Left ventricle myocardium inferior (tissue), 1 donor: ENCODE measurements at regions not wholly inside any gene's neighbourhood (a gene's known extent, or its start where the extent isn't known, plus 50 kb on each side); places are given as distances from the start of the nearest gene placed in this dataset.

Experiments
- DNase-seq: peaks from one replicate; pipeline ENCODE4 v3.0.0-alpha.2; 2020
- H3K27ac ChIP-seq: fragments of 200-600 bp; replicated peaks from 2 replicates; pipeline ENCODE4 v1.8.0; 2021
- H3K27me3 ChIP-seq: fragments of 200-600 bp; 2 replicates; pipeline ENCODE4 v1.8.0; 2021; ENCODE audit warnings: low read depth
- H3K36me3 ChIP-seq: fragments of 200-600 bp; 2 replicates; pipeline ENCODE4 v1.8.0; 2021
- H3K4me1 ChIP-seq: fragments of 200-600 bp; 2 replicates; pipeline ENCODE4 v1.8.0; 2021
- H3K4me3 ChIP-seq: fragments of 200-600 bp; 2 replicates; pipeline ENCODE4 v1.8.0; 2021; ENCODE audit warnings: mild to moderate bottlenecking, moderate library complexity
- H3K9me3 ChIP-seq: fragments of 200-600 bp; replicated peaks from 2 replicates; pipeline ENCODE4 v1.8.0; 2021
- CTCF ChIP-seq: fragments of 200-600 bp; IDR thresholded peaks from 2 replicates; pipeline ENCODE4 v1.8.0; 2021; ENCODE audit warnings: antibody characterized with exemption, mild to moderate bottlenecking, borderline replicate concordance
- intact Hi-C: fragments of 100-400 bp; cut with micrococcal nuclease; formaldehyde crosslinking; loops from one replicate; pipeline ENCODE4 v1.11.0; 2022
- donor health status: DM: no; HTN: yes; CAD: no; lungs with severe emphysema.

- no peaks in the 10 kb centered on the region for H3K4me1 ChIP-seq
- no peaks in the 10 kb centered on the region for H3K9me3 ChIP-seq
- intact Hi-C loops: no loop called here
- DNase-seq: no peak
- H3K4me3 ChIP-seq: no peak overlapping the region
- H3K36me3 ChIP-seq: no peaks in the 10 kb centered on the region
- no peaks in the 10 kb centered on the region for H3K27me3 ChIP-seq
- TF ChIP-seq CTCF: no peak
- H3K27ac ChIP-seq: no peak overlapping the region
Observed at GRCh38 chrY:8327708-8328354, 1009.4 kb upstream of the TSPY4 start.

GRCh38 chrY:8329431-8329830, 1007.8 kb upstream of the TSPY4 start:
- Histone ChIP-seq H3K27ac (no peak overlapping the region), H3K4me1 (no peaks in the 10 kb centered on the region), H3K36me3 (no peaks in the 10 kb centered on the region), H3K4me3 (no peak overlapping the region), H3K9me3 (no peaks in the 10 kb centered on the region), H3K27me3 (no peaks in the 10 kb centered on the region)
- intact Hi-C loops: no loop called here
- no peak for DNase-seq
- no peak for TF ChIP-seq CTCF

- Histone ChIP-seq H3K4me1 (no peaks in the 10 kb centered on the region), H3K27me3 (no peaks in the 10 kb centered on the region), H3K4me3 (no peak overlapping the region), H3K27ac (no peak overlapping the region), H3K36me3 (no peaks in the 10 kb centered on the region), H3K9me3 (no peaks in the 10 kb centered on the region)
- DNase-seq: no peak
- intact Hi-C loops: no loop called here
- TF ChIP-seq CTCF: no peak
Observed at GRCh38 chrY:8329929-8330328, 1007.3 kb upstream of the TSPY4 start.

- H3K27me3 ChIP-seq: no peaks in the 10 kb centered on the region
- no peak overlapping the region for H3K27ac ChIP-seq
- H3K9me3 ChIP-seq: no peaks in the 10 kb centered on the region
- TF ChIP-seq CTCF: no peak
- H3K4me1 ChIP-seq: no peaks in the 10 kb centered on the region
- intact Hi-C loops: no loop called here
- no peaks in the 10 kb centered on the region for H3K36me3 ChIP-seq
- H3K4me3 ChIP-seq: no peak overlapping the region
- no peak for DNase-seq
Observed at GRCh38 chrY:8333328-8333727, 1003.9 kb upstream of the TSPY4 start.

- no peaks in the 10 kb centered on the region for H3K36me3 ChIP-seq
- no peaks in the 10 kb centered on the region for H3K27me3 ChIP-seq
- no peaks in the 10 kb centered on the region for H3K9me3 ChIP-seq
- H3K4me3 ChIP-seq: no peak overlapping the region
- no peak overlapping the region for H3K27ac ChIP-seq
- TF ChIP-seq CTCF: no peak
- H3K4me1 ChIP-seq: no peaks in the 10 kb centered on the region
- DNase-seq: no peak
- intact Hi-C loops: no loop called here
Observed at GRCh38 chrY:8335299-8335835, 1001.9 kb upstream of the TSPY4 start.
